GM19351 (cell line): ENCODE measurements at regions not wholly inside any gene's neighbourhood (a gene's known extent, or its start where the extent isn't known, plus 50 kb on each side); places are given as distances from the start of the nearest gene placed in this dataset.
"Not testable (repeated sequence)": the region's sequence is repeated elsewhere in the genome, so short reads cannot be mapped to it uniquely, and the experiment has no call there.

Source experiments
- ATAC-seq: cut with Tn5 transposase; IDR thresholded peaks from one replicate; pipeline ENCODE4 v1.9.1; 2021; ENCODE audit warnings: mild to moderate bottlenecking, moderate library complexity; ENCODE audit not compliant: unreplicated experiment

GRCh38 chr7:68840991-68841390, 757.3 kb upstream of the AUTS2 start:
- no peak for ATAC-seq

GRCh38 chr7:68843985-68844384, 754.3 kb upstream of the AUTS2 start:
- not testable (repeated sequence) for ATAC-seq

- ATAC-seq = no peak
These were observed 751.4 kb upstream of the AUTS2 start for GRCh38 chr7:68846811-68847325.

- ATAC-seq = no peak
These were observed 745.0 kb upstream of the AUTS2 start for GRCh38 chr7:68853254-68853653.

GRCh38 chr7:68857571-68857970, 740.7 kb upstream of the AUTS2 start:
- no peak for ATAC-seq

- no peak for ATAC-seq
These were observed 739.8 kb upstream of the AUTS2 start for GRCh38 chr7:68858497-68858896.

- no peak for ATAC-seq
These were observed 737.1 kb upstream of the AUTS2 start for GRCh38 chr7:68861171-68861570.

- no peak for ATAC-seq
These were observed 736.0 kb upstream of the AUTS2 start for GRCh38 chr7:68862261-68862660.

GRCh38 chr7:68862736-68863135, 735.5 kb upstream of the AUTS2 start:
- ATAC-seq = no peak

- ATAC-seq = no peak
These were observed 732.7 kb upstream of the AUTS2 start for GRCh38 chr7:68865351-68866199.

GRCh38 chr7:68866200-68866570, 732.1 kb upstream of the AUTS2 start:
- ATAC-seq = no peak

- not testable (repeated sequence) for ATAC-seq
These were observed 731.6 kb upstream of the AUTS2 start for GRCh38 chr7:68866721-68867120.

GRCh38 chr7:68868978-68869377, 729.3 kb upstream of the AUTS2 start:
- no peak for ATAC-seq

GRCh38 chr7:68873616-68874015, 724.7 kb upstream of the AUTS2 start:
- ATAC-seq = no peak

GRCh38 chr7:68875857-68876256, 722.4 kb upstream of the AUTS2 start:
- ATAC-seq = no peak

GRCh38 chr7:68887116-68887515, 711.2 kb upstream of the AUTS2 start:
- not testable (repeated sequence) for ATAC-seq

GRCh38 chr7:68888971-68889385, 709.3 kb upstream of the AUTS2 start:
- ATAC-seq = no peak

GRCh38 chr7:68892236-68892635, 706.0 kb upstream of the AUTS2 start:
- ATAC-seq = no peak

- ATAC-seq = no peak
These were observed 704.9 kb upstream of the AUTS2 start for GRCh38 chr7:68893411-68893810.

- ATAC-seq = not testable (repeated sequence)
These were observed 699.1 kb upstream of the AUTS2 start for GRCh38 chr7:68899156-68899555.

GRCh38 chr7:68900096-68900495, 698.2 kb upstream of the AUTS2 start:
- ATAC-seq = no peak

GRCh38 chr7:68904630-68905029, 693.6 kb upstream of the AUTS2 start:
- no peak for ATAC-seq

- ATAC-seq = no peak
These were observed 686.5 kb upstream of the AUTS2 start for GRCh38 chr7:68911754-68912153.
